ENCODE measurements at regions not wholly inside any gene's neighbourhood (a gene's known extent, or its start where the extent isn't known, plus 50 kb on each side); places are given as distances from the start of the nearest gene placed in this dataset.

- TF ChIP-seq, protein P1, sequence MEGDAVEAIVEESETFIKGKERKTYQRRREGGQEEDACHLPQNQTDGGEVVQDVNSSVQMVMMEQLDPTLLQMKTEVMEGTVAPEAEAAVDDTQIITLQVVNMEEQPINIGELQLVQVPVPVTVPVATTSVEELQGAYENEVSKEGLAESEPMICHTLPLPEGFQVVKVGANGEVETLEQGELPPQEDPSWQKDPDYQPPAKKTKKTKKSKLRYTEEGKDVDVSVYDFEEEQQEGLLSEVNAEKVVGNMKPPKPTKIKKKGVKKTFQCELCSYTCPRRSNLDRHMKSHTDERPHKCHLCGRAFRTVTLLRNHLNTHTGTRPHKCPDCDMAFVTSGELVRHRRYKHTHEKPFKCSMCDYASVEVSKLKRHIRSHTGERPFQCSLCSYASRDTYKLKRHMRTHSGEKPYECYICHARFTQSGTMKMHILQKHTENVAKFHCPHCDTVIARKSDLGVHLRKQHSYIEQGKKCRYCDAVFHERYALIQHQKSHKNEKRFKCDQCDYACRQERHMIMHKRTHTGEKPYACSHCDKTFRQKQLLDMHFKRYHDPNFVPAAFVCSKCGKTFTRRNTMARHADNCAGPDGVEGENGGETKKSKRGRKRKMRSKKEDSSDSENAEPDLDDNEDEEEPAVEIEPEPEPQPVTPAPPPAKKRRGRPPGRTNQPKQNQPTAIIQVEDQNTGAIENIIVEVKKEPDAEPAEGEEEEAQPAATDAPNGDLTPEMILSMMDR (conservative IDR thresholded peaks at IDR 0.05; ENCODE audit: low read depth in 2 of 2), result no peak
- TF ChIP-seq CREB1 (CRISPR knock-in tag; IDR thresholded peaks at IDR 0.05; ENCODE audit: low read depth) (no peak), ZNF114 (CRISPR knock-in tag; IDR thresholded peaks at IDR 0.05) (no peak), EZH2 (IDR thresholded peaks at IDR 0.05; ENCODE audit: low read depth, unreplicated experiment) (no peak), POLR2AphosphoS5 (IDR thresholded peaks at IDR 0.05; ENCODE audit: low read depth) (no peak), JUNB (IDR thresholded peaks at IDR 0.05; ENCODE audit: unreplicated experiment) (no peak), EZH2phosphoT487 (IDR thresholded peaks at IDR 0.05; ENCODE audit: unreplicated experiment) (no peak), ZNF331 (CRISPR knock-in tag; IDR thresholded peaks at IDR 0.05; ENCODE audit: low read depth) (no peak)
- TF ChIP-seq, protein P2, sequence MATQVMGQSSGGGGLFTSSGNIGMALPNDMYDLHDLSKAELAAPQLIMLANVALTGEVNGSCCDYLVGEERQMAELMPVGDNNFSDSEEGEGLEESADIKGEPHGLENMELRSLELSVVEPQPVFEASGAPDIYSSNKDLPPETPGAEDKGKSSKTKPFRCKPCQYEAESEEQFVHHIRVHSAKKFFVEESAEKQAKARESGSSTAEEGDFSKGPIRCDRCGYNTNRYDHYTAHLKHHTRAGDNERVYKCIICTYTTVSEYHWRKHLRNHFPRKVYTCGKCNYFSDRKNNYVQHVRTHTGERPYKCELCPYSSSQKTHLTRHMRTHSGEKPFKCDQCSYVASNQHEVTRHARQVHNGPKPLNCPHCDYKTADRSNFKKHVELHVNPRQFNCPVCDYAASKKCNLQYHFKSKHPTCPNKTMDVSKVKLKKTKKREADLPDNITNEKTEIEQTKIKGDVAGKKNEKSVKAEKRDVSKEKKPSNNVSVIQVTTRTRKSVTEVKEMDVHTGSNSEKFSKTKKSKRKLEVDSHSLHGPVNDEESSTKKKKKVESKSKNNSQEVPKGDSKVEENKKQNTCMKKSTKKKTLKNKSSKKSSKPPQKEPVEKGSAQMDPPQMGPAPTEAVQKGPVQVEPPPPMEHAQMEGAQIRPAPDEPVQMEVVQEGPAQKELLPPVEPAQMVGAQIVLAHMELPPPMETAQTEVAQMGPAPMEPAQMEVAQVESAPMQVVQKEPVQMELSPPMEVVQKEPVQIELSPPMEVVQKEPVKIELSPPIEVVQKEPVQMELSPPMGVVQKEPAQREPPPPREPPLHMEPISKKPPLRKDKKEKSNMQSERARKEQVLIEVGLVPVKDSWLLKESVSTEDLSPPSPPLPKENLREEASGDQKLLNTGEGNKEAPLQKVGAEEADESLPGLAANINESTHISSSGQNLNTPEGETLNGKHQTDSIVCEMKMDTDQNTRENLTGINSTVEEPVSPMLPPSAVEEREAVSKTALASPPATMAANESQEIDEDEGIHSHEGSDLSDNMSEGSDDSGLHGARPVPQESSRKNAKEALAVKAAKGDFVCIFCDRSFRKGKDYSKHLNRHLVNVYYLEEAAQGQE (IDR thresholded peaks at IDR 0.05; ENCODE audit: unreplicated experiment), result no peak
Measured at GRCh38 chr5:29208024-29208423, 1985.5 kb upstream of the CDH6 start.

All from GM23338 (cell line).